Activated B cell treated with CpG ODN at 0.5 μM for 24 hours (primary cell): ENCODE measurements at regions not wholly inside any gene's neighbourhood (a gene's known extent, or its start where the extent isn't known, plus 50 kb on each side); places are given as distances from the start of the nearest gene placed in this dataset.

Experiments used
- ATAC-seq: fragments of 200-7000 bp; cut with Tn5 transposase; one replicate; pipeline ENCODE4 v1.10.0; 2021; ENCODE audit warnings: low read depth, mild to moderate bottlenecking, moderate library complexity
- CTCF ChIA-PET: fragments of 350-600 bp; sonication (Branson Sonifier 250); formaldehyde crosslinking; loops from one replicate; lab custom pipeline; 2021; ENCODE audit warnings: antibody characterized with exemption; lab: Charles Lee
- POLR2A ChIA-PET: fragments of 350-600 bp; sonication (Branson Sonifier 250); formaldehyde crosslinking; loops from one replicate; lab custom pipeline; 2021; ENCODE audit warnings: antibody characterized with exemption; lab: Charles Lee
- DNase-seq: peaks from one replicate; pipeline ENCODE4 v3.0.0; 2022
- H3K27ac Mint-ChIP-seq: one replicate; pipeline ENCODE4 v1.8.0; 2020; ENCODE audit warnings: mixed read lengths
- H3K27me3 Mint-ChIP-seq: one replicate; pipeline ENCODE4 v1.8.0; 2021; ENCODE audit warnings: mixed read lengths
- H3K36me3 Mint-ChIP-seq: one replicate; pipeline ENCODE4 v1.8.0; 2021; ENCODE audit warnings: low read depth, mixed read lengths
- H3K4me1 Mint-ChIP-seq: one replicate; pipeline ENCODE4 v1.8.0; 2021; ENCODE audit warnings: mixed read lengths
- H3K4me3 Mint-ChIP-seq: one replicate; pipeline ENCODE4 v1.8.0; 2020; ENCODE audit warnings: mild to moderate bottlenecking, mixed read lengths
- H3K9me3 Mint-ChIP-seq: one replicate; pipeline ENCODE4 v1.8.0; 2020; ENCODE audit warnings: mixed read lengths
- CTCF ChIP-seq: fragments of 200-600 bp; IDR thresholded peaks from one replicate; pipeline ENCODE4 v1.8.0; 2022; ENCODE audit warnings: antibody characterized with exemption, mild to moderate bottlenecking
- intact Hi-C: fragments of 100-400 bp; cut with micrococcal nuclease; formaldehyde crosslinking; loops from one replicate; pipeline ENCODE4 v1.15.1; 2024

- intact Hi-C loops = no loop called here
- Mint-ChIP-seq H3K36me3 (no peaks in the 10 kb centered on the region), H3K27me3 (no peaks in the 10 kb centered on the region), H3K4me3 (no peak overlapping the region), H3K27ac (no peak overlapping the region), H3K9me3 (no peaks in the 10 kb centered on the region), H3K4me1 (no peaks in the 10 kb centered on the region)
- no peak for ATAC-seq
- TF ChIP-seq CTCF = no peak
- POLR2A ChIA-PET = no interaction called here
- no peak for DNase-seq
- CTCF ChIA-PET = no interaction called here
Observed at GRCh38 chr13:63896321-63896720, 2480.7 kb upstream of the PCDH20 start.

- CTCF ChIA-PET = no interaction called here
- no peaks in the 10 kb centered on the region for H3K27me3 Mint-ChIP-seq
- intact Hi-C loops = no loop called here
- H3K27ac Mint-ChIP-seq = no peak overlapping the region
- DNase-seq (no peak), ATAC-seq (no peak)
- no peak overlapping the region for H3K4me3 Mint-ChIP-seq
- peaks cover 6% of the 10 kb centered on the region for H3K9me3 Mint-ChIP-seq
- POLR2A ChIA-PET = no interaction called here
- no peak for TF ChIP-seq CTCF
- no peaks in the 10 kb centered on the region for H3K4me1 Mint-ChIP-seq
- no peaks in the 10 kb centered on the region for H3K36me3 Mint-ChIP-seq
Observed at GRCh38 chr13:63882052-63882451, 2466.4 kb upstream of the PCDH20 start.

GRCh38 chr13:63880705-63881104 is 2465.1 kb upstream of the PCDH20 start:
- no peak for TF ChIP-seq CTCF
- ATAC-seq (no peak), DNase-seq (no peak)
- H3K36me3 Mint-ChIP-seq = no peaks in the 10 kb centered on the region
- H3K9me3 Mint-ChIP-seq = peaks cover 8% of the 10 kb centered on the region
- H3K27me3 Mint-ChIP-seq = no peaks in the 10 kb centered on the region
- no peaks in the 10 kb centered on the region for H3K4me1 Mint-ChIP-seq
- H3K4me3 Mint-ChIP-seq = no peak overlapping the region
- intact Hi-C loops = no loop called here
- H3K27ac Mint-ChIP-seq = no peak overlapping the region
- CTCF ChIA-PET = no interaction called here
- POLR2A ChIA-PET = no interaction called here

- H3K27ac Mint-ChIP-seq = no peak overlapping the region
- peaks cover 18% of the 10 kb centered on the region for H3K9me3 Mint-ChIP-seq
- no peak overlapping the region for H3K4me3 Mint-ChIP-seq
- intact Hi-C loops = no loop called here
- DNase-seq (no peak), ATAC-seq (no peak)
- no peaks in the 10 kb centered on the region for H3K27me3 Mint-ChIP-seq
- ChIA-PET POLR2A (no interaction called here), CTCF (no interaction called here)
- no peak for TF ChIP-seq CTCF
- no peaks in the 10 kb centered on the region for H3K36me3 Mint-ChIP-seq
- H3K4me1 Mint-ChIP-seq = no peaks in the 10 kb centered on the region
Observed at GRCh38 chr13:63873936-63874335, 2458.3 kb upstream of the PCDH20 start.

- Mint-ChIP-seq H3K4me1 (no peaks in the 10 kb centered on the region), H3K27ac (no peak overlapping the region), H3K9me3 (peaks cover 4% of the 10 kb centered on the region), H3K4me3 (no peak overlapping the region), H3K27me3 (no peaks in the 10 kb centered on the region), H3K36me3 (no peaks in the 10 kb centered on the region)
- no peak for TF ChIP-seq CTCF
- ATAC-seq = no peak
- intact Hi-C loops = no loop called here
- ChIA-PET CTCF (no interaction called here), POLR2A (no interaction called here)
- no peak for DNase-seq
Observed at GRCh38 chr13:63864171-63864902, 2448.7 kb upstream of the PCDH20 start.
